ENCODE measurements at regions not wholly inside any gene's neighbourhood (a gene's known extent, or its start where the extent isn't known, plus 50 kb on each side); places are given as distances from the start of the nearest gene placed in this dataset.
"Not testable (repeated sequence)": the region's sequence is repeated elsewhere in the genome, so short reads cannot be mapped to it uniquely, and the experiment has no call there.

- DNase-seq (ENCODE audit: low read depth), result no peak
Measured at GRCh38 chr6:144535630-144536029, 250.5 kb downstream of the UTRN start.

DNA sequence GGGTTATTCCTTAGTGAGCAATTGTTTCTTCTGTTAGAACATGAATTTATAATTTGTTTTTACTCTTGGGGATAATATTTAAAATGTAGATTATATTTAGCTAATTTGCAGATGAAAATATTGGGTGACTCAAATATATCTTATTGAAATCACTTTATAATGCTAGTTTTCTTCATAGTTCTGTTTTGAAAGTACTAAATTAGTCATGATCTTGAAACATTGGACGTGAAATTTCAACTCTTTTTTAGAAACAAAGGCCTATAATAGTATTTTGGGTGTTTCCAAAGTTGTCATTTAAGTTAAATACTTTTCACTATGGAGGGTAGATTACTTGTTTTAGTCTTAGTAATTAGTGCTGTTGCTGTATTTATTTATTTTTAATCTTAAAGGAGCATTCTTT is 250.9 kb downstream of the UTRN start:
- no peak for DNase-seq (ENCODE audit: low read depth)

DNA sequence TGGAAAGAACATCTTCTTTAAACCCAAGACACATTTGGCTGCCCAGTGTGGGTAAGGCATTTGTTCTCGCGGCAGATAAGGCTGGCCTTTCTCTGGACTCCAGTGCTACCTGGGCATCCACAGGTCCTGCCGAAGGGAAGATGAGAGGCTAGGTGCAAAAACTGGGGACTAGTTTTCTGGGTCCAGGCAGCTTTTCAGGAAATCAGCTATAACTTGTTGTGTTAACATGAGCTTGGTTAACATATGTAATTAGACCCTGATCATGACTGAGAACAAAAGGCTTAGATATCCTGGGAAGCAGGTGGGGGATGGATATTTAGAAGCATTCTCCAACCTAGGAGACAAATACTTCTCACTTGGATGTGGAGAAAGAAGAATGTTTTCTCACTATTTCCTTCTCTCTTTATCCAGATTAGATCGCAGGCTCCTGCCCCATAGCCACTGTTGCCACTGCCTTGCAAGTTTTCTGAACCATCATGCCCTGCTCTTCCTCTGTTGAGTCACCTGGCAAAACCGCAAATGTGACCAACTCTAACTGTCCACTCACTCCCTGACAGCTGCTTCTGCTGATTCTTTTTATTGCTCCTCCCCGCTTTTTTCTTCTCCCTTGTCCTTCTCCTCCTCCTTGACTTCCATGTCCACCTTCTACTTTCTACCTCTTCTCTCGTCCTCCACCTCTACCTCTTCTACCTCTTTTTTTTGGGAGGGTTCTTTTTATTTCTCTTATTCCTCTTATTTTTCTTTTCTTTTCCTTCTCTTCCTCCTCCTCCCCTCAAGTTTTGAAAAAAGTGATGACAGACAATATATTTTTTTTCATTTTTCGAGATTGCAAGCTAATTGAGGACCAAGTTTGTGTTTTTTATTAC is 258.1 kb downstream of the UTRN start:
- peak; percentile 28 for DNase-seq (ENCODE audit: low read depth)

GRCh38 chr6:144544266-144544830 is 259.2 kb downstream of the UTRN start:
- no peak for DNase-seq (ENCODE audit: low read depth)

- DNase-seq (ENCODE audit: low read depth), result no peak
Measured at GRCh38 chr6:144546807-144547206, 261.7 kb downstream of the UTRN start.

DNA sequence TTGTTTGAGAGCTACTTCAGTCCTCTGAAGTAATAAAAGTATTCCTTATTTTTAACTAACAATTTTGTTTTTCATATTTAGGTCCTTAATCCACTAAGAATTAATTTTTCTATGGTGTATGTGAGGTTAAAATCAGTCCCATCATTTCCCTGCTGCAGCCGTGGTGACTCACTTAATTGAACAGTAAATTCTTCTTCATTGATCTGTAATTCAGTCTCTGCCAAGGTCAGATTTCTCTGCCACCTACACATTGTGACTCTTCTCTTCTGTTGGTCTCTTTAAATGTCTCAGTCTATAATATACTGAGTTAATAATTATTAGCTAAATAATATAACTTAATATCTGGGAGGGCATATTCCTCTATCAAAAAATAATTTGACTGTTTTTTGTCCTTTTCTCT is 262.3 kb downstream of the UTRN start:
- no peak for DNase-seq (ENCODE audit: low read depth)

GRCh38 chr6:144548536-144548935 is 263.4 kb downstream of the UTRN start:
- no peak for DNase-seq (ENCODE audit: low read depth)

GRCh38 chr6:144549837-144550747 is 265.0 kb downstream of the UTRN start:
- no peak for DNase-seq (ENCODE audit: low read depth)

- DNase-seq (ENCODE audit: low read depth), result no peak
Measured at GRCh38 chr6:144551339-144551738, 266.2 kb downstream of the UTRN start.

GRCh38 chr6:144555066-144555465 is 269.9 kb downstream of the UTRN start:
- DNase-seq (ENCODE audit: low read depth), result no peak

DNA sequence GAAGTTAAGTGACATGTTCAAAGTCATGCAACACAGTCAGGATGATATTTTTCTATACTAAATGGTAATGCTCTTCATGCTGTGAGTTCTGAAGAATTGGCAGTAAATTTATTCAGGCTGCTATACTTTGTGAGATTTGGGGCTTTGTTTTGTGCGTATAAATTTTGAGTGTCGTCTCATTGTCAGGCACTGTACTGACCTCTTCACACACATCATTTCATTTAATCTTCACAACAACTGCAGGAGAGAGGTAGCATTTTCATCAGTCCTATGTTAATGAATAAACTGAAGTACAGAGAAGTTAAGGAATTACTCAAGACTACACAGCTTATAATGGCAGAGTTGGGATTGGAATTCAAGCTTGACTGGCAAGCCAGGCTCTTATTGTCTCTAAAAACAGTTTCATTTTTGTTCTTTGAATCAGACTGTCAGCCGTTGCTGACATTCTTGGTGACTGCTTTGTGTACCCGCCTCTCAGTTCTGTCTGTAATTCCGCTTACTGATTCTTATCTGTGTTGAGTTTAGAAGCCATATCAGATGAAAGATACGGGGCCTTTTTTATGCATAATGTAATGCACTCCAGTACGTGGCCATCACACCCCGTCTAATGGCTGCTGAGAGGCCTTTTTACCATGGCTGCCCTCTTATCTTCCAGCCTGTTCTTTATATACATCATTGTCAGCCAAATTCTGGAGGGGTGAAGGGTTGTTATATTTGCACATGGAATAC is 274.9 kb downstream of the UTRN start:
- peak; percentile 62 for DNase-seq (ENCODE audit: low read depth)

- DNase-seq (ENCODE audit: low read depth), result no peak
Measured at GRCh38 chr6:144561455-144562043, 276.4 kb downstream of the UTRN start.

DNA sequence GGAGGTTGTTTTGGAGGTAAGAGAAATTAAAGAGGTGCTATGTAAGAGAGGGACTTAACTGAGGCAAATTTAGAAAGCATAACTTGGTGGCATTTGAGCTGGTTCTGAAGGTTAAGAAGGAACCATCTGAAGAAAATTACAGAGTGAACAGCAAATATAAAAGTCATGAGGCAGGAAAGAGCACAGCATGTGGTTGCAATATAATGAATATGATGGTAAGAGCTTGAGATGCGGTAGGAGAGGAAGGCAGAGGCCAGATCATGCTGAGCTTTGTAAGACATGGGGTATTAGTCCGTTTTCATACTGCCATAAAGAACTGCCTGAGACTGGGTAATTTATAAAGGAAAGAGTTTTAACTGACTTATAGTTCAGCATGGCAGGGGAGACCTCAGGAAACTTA is 279.1 kb downstream of the UTRN start:
- no peak for DNase-seq (ENCODE audit: low read depth)

DNA sequence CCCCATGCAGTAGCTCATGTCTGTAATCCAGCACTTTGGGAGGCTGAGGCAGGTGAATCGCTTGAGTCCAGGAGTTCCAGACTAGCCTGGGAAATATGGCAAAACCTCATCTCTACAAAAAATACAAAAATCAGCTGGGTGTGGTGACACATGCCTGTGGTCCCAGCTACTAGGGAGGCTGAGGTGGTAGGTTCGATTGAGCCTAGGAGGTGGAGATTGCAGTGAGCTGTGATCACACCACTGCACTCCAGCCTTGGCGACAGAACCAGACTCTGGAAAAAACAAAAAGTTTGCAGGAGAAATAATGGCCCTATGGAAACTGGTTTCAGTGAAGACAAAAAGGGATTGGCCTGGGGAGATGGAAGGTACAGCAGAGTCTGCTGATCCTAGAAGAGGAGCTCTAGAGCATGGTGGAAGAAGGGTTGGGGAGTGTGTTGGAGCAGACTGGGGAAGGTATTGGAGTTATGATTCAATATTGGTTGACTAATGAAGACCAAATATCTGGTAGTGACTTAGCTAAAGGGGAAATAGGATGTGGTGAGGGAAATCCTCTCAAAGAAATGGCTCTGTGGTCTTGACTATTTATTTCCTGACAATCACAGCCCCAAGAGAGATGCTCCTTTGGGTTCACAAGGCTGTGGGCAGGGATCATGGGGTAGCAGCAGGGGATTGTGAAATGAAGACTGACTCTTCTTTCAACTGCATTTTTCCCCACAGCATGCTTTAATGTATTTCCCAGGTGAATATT is 281.9 kb downstream of the UTRN start:
- DNase-seq (ENCODE audit: low read depth), result peak; percentile 42

DNA sequence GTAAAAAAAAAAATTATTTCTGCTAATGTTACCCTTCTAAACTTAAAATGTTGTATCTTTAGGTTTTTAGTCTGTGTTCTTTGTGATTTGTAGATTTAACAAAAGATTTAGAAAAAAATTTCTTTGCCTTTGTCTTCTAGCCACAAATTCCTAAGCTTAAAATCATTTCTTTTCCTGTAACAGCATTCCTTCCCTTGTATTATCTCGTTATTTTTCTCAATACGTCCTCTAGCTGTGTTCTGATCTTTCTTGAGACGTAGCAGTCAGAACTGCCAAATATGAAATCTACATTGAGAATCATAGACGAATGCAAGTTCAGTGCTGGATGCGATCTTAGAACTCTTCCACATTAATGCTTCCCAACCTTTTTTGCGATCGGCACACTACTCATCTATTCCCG is 283.1 kb downstream of the UTRN start:
- no peak for DNase-seq (ENCODE audit: low read depth)

- DNase-seq (ENCODE audit: low read depth), result not testable (repeated sequence)
Measured at GRCh38 chr6:144572541-144572940, 287.4 kb downstream of the UTRN start.

- DNase-seq (ENCODE audit: low read depth), result no peak
Measured at GRCh38 chr6:144574796-144575195, 289.7 kb downstream of the UTRN start.

DNA sequence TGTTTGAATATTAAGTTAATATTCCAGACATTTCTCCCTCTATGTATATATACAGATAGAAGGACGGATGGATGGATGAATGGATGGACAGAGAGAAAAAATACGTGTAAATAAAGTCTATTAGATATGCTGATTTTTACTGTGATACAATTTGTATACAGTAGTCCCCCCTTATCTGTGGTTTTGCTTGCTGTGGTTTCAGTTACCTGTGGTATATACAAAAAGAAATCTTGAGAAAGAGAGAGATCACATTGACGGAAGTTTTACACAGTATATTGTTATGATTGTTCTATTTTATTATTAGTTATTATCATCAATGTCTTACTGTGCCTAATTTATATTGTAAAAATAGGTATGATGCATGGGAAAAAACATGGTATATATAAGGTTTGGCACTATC is 290.2 kb downstream of the UTRN start:
- no peak for DNase-seq (ENCODE audit: low read depth)

DNA sequence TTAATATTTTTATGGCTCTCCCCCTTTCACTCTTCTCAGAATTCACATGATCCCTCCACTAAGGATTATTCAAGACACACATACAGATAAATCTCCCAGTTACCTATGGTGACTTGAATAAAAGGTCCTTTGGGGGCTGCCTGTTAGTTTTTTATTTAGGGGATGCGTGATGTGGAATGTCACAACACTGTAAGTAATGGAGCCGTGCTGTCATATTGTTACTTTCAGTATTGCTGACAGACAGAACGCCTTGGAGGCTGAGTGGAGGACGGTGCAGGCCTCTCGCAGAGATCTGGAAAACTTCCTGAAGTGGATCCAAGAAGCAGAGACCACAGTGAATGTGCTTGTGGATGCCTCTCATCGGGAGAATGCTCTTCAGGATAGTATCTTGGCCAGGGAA is 291.7 kb downstream of the UTRN start:
- DNase-seq (ENCODE audit: low read depth), result no peak

DNA sequence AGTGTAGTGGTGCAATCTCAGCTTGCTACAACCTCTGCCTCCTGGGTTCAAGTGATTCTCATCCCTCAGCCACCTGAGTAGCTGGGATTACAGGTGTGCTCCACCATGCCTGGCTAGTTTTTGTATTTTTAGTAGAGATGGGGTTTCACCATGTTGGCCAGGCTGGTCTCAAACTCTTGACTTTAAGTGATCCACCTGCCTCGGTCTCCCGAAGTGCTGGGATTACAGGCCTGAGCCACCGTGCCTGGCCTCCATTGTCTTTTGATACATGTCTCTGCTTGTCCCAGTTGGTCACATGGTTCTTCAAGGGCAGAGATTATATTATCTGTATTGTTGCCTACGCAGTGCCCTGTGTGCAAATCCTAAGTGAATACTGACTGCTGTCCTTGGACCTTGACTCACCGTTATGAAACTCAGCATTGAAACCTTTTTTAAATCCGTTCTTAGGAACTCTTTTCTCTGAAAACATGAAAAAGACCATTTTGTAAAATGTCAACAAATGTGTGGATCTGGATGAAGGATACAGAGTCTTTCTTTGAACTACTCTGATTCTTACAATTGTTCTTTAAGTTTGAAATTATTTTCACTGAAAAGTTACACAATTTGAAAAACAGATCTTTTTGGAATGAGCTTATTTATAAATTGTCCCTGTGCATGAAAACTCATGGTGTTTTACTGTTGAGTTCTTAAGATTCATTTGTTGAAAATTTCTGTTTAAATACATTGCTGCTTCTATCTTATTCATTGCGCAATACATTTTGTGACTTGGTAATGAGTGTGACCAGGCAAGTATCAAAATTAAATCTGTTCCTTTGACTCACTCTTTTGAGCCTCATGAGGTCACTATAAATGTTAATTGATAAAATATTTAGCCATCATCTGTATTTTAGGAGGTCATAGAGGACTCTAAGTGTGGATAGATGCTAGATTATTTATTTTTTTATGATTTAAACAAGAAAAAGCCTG is 293.5 kb downstream of the UTRN start:
- DNase-seq (ENCODE audit: low read depth), result peak; percentile 38
